ENCODE measurements at regions not wholly inside any gene's neighbourhood (a gene's known extent, or its start where the extent isn't known, plus 50 kb on each side); places are given as distances from the start of the nearest gene placed in this dataset.

- Histone ChIP-seq H3K79me1 (ENCODE audit: low read length) (peaks cover 1% of the 10 kb centered on the region), H3K18ac (ENCODE audit: low read length) (no peak overlapping the region), H3K4me1 (ENCODE audit: control insufficient read depth in 1 of 2, insufficient read depth in 2 of 2, low read length in 2 of 2) (peaks cover 3 to 10% of the 10 kb centered on the region in 2 experiments), H3K79me2 (ENCODE audit: control insufficient read depth, insufficient read depth, low read length, poor library complexity) (no peaks in the 10 kb centered on the region), H2AFZ (ENCODE audit: insufficient read depth, low read length, poor library complexity) (no peak overlapping the region), H3K36me3 (ENCODE audit: control insufficient read depth in 1 of 2, insufficient read depth in 2 of 2, low read length in 2 of 2) (no peaks in the 10 kb centered on the region), H3K23ac (ENCODE audit: low read length) (no peak overlapping the region), H2AK5ac (ENCODE audit: low read length) (no peak overlapping the region), H2BK12ac (ENCODE audit: low read length) (no peak overlapping the region), H2BK5ac (ENCODE audit: low read depth, low read length, poor library complexity) (no peak overlapping the region), H3K14ac (ENCODE audit: low read length) (no peak overlapping the region), H3K27me3 (ENCODE audit: insufficient read depth, low read length) (no peaks in the 10 kb centered on the region), H4K91ac (ENCODE audit: low read depth, low read length) (no peak overlapping the region), H3K9ac (ENCODE audit: low read length) (no peak overlapping the region), H4K8ac (ENCODE audit: low read depth, low read length) (no peak overlapping the region), H3K4me3 (ENCODE audit: low read depth, low read length) (no peak overlapping the region), H3K9me3 (ENCODE audit: insufficient read depth, low read depth, low read length) (no peaks in the 10 kb centered on the region), H2BK120ac (ENCODE audit: insufficient read depth, low read length, poor library complexity) (no peak overlapping the region), H4K12ac (ENCODE audit: low read depth, low read length) (no peak overlapping the region), H3K4me2 (ENCODE audit: low read length) (peak overlapping the region; percentile 46), H3K4ac (ENCODE audit: low read depth, low read length) (no peak overlapping the region), H3K27ac (ENCODE audit: low read depth, low read length) (peak overlapping the region; percentile 31)
- peak in 1 of 2 donors; percentile 35 for DNase-seq
- WGBS (ENCODE audit: extremely low coverage, insufficient coverage, insufficient read length), result no CpG with 5 or more reads among the region's 5 CpGs
Measured at GRCh38 chr3:73718326-73719110, 93.8 kb upstream of the PDZRN3 start.

- WGBS (ENCODE audit: extremely low coverage, insufficient coverage, insufficient read length), result no CpG with 5 or more reads among the region's 3 CpGs
- no peak overlapping the region for H3K23ac ChIP-seq (ENCODE audit: low read length)
- H3K9ac ChIP-seq (ENCODE audit: low read length), result no peak overlapping the region
- H3K14ac ChIP-seq (ENCODE audit: low read length), result no peak overlapping the region
- no peak overlapping the region for H3K4me2 ChIP-seq (ENCODE audit: low read length)
- H2AFZ ChIP-seq (ENCODE audit: insufficient read depth, low read length, poor library complexity), result no peak overlapping the region
- DNase-seq, result no peak
- no peak overlapping the region for H3K27ac ChIP-seq (ENCODE audit: low read depth, low read length)
- no peak overlapping the region for H2BK5ac ChIP-seq (ENCODE audit: low read depth, low read length, poor library complexity)
- no peak overlapping the region for H4K12ac ChIP-seq (ENCODE audit: low read depth, low read length)
- no peaks in the 10 kb centered on the region for H3K27me3 ChIP-seq (ENCODE audit: insufficient read depth, low read length)
- peaks cover 1% of the 10 kb centered on the region for H3K79me1 ChIP-seq (ENCODE audit: low read length)
- no peak overlapping the region for H4K91ac ChIP-seq (ENCODE audit: low read depth, low read length)
- no peak overlapping the region for H3K18ac ChIP-seq (ENCODE audit: low read length)
- no peak overlapping the region for H2AK5ac ChIP-seq (ENCODE audit: low read length)
- no peaks in the 10 kb centered on the region for H3K9me3 ChIP-seq (ENCODE audit: insufficient read depth, low read depth, low read length)
- peaks cover 3 to 10% of the 10 kb centered on the region in 2 experiments for H3K4me1 ChIP-seq (ENCODE audit: control insufficient read depth in 1 of 2, insufficient read depth in 2 of 2, low read length in 2 of 2)
- H3K36me3 ChIP-seq (ENCODE audit: control insufficient read depth in 1 of 2, insufficient read depth in 2 of 2, low read length in 2 of 2), result no peaks in the 10 kb centered on the region
- H2BK120ac ChIP-seq (ENCODE audit: insufficient read depth, low read length, poor library complexity), result no peak overlapping the region
- no peak overlapping the region for H2BK12ac ChIP-seq (ENCODE audit: low read length)
- H3K79me2 ChIP-seq (ENCODE audit: control insufficient read depth, insufficient read depth, low read length, poor library complexity), result no peaks in the 10 kb centered on the region
- H3K4me3 ChIP-seq (ENCODE audit: low read depth, low read length), result no peak overlapping the region
- no peak overlapping the region for H4K8ac ChIP-seq (ENCODE audit: low read depth, low read length)
- H3K4ac ChIP-seq (ENCODE audit: low read depth, low read length), result no peak overlapping the region
Measured at GRCh38 chr3:73716418-73716817, 91.7 kb upstream of the PDZRN3 start.

- WGBS (ENCODE audit: extremely low coverage, insufficient coverage, insufficient read length), result no CpG with 5 or more reads among the region's 1 CpG
- Histone ChIP-seq H2BK120ac (ENCODE audit: insufficient read depth, low read length, poor library complexity) (no peak overlapping the region), H3K4me1 (ENCODE audit: control insufficient read depth in 1 of 2, insufficient read depth in 2 of 2, low read length in 2 of 2) (peaks cover under 1 to 6% of the 10 kb centered on the region in 2 experiments), H4K12ac (ENCODE audit: low read depth, low read length) (no peak overlapping the region), H3K9ac (ENCODE audit: low read length) (no peak overlapping the region), H2AK5ac (ENCODE audit: low read length) (no peak overlapping the region), H4K91ac (ENCODE audit: low read depth, low read length) (no peak overlapping the region), H2BK5ac (ENCODE audit: low read depth, low read length, poor library complexity) (no peak overlapping the region), H3K27ac (ENCODE audit: low read depth, low read length) (no peak overlapping the region), H3K4me3 (ENCODE audit: low read depth, low read length) (no peak overlapping the region), H3K4ac (ENCODE audit: low read depth, low read length) (no peak overlapping the region), H3K36me3 (ENCODE audit: control insufficient read depth in 1 of 2, insufficient read depth in 2 of 2, low read length in 2 of 2) (no peaks in the 10 kb centered on the region), H3K79me1 (ENCODE audit: low read length) (peaks cover 2% of the 10 kb centered on the region), H3K27me3 (ENCODE audit: insufficient read depth, low read length) (no peaks in the 10 kb centered on the region), H2AFZ (ENCODE audit: insufficient read depth, low read length, poor library complexity) (no peak overlapping the region), H3K79me2 (ENCODE audit: control insufficient read depth, insufficient read depth, low read length, poor library complexity) (no peaks in the 10 kb centered on the region), H3K18ac (ENCODE audit: low read length) (no peak overlapping the region), H3K4me2 (ENCODE audit: low read length) (no peak overlapping the region), H3K9me3 (ENCODE audit: insufficient read depth, low read depth, low read length) (peaks cover 2% of the 10 kb centered on the region), H3K14ac (ENCODE audit: low read length) (no peak overlapping the region), H3K23ac (ENCODE audit: low read length) (no peak overlapping the region), H2BK12ac (ENCODE audit: low read length) (no peak overlapping the region), H4K8ac (ENCODE audit: low read depth, low read length) (no peak overlapping the region)
- no peak for DNase-seq
Measured at GRCh38 chr3:73710340-73710739, 85.6 kb upstream of the PDZRN3 start.

GRCh38 chr3:73709712-73710111 lies 85.0 kb upstream of the PDZRN3 start:
- no peak overlapping the region for H2AK5ac ChIP-seq (ENCODE audit: low read length)

More at GRCh38 chr3:73709712-73710111, 85.0 kb upstream of the PDZRN3 start:
- no peaks in the 10 kb centered on the region for H3K36me3 ChIP-seq (ENCODE audit: control insufficient read depth in 1 of 2, insufficient read depth in 2 of 2, low read length in 2 of 2)
- peaks cover 2% of the 10 kb centered on the region for H3K79me1 ChIP-seq (ENCODE audit: low read length)
- no peak overlapping the region for H2AFZ ChIP-seq (ENCODE audit: insufficient read depth, low read length, poor library complexity)
- H3K4ac ChIP-seq (ENCODE audit: low read depth, low read length), result no peak overlapping the region
- peaks cover 2 to 8% of the 10 kb centered on the region in 2 experiments for H3K4me1 ChIP-seq (ENCODE audit: control insufficient read depth in 1 of 2, insufficient read depth in 2 of 2, low read length in 2 of 2)
- no peak overlapping the region for H3K9ac ChIP-seq (ENCODE audit: low read length)
- H3K27ac ChIP-seq (ENCODE audit: low read depth, low read length), result no peak overlapping the region
- no peak overlapping the region for H3K4me3 ChIP-seq (ENCODE audit: low read depth, low read length)
- peak in 1 of 2 donors; percentile 12 for DNase-seq
- no peaks in the 10 kb centered on the region for H3K27me3 ChIP-seq (ENCODE audit: insufficient read depth, low read length)
- H3K79me2 ChIP-seq (ENCODE audit: control insufficient read depth, insufficient read depth, low read length, poor library complexity), result no peaks in the 10 kb centered on the region
- no peak overlapping the region for H4K12ac ChIP-seq (ENCODE audit: low read depth, low read length)
- H3K9me3 ChIP-seq (ENCODE audit: insufficient read depth, low read depth, low read length), result peaks cover 2% of the 10 kb centered on the region
- H4K91ac ChIP-seq (ENCODE audit: low read depth, low read length), result no peak overlapping the region
- H3K23ac ChIP-seq (ENCODE audit: low read length), result no peak overlapping the region
- WGBS (ENCODE audit: extremely low coverage, insufficient coverage, insufficient read length), result no CpG with 5 or more reads among the region's 1 CpG
- H4K8ac ChIP-seq (ENCODE audit: low read depth, low read length), result no peak overlapping the region
- no peak overlapping the region for H2BK12ac ChIP-seq (ENCODE audit: low read length)
- H2BK120ac ChIP-seq (ENCODE audit: insufficient read depth, low read length, poor library complexity), result no peak overlapping the region
- H2BK5ac ChIP-seq (ENCODE audit: low read depth, low read length, poor library complexity), result no peak overlapping the region
- H3K18ac ChIP-seq (ENCODE audit: low read length), result no peak overlapping the region
- no peak overlapping the region for H3K14ac ChIP-seq (ENCODE audit: low read length)
- no peak overlapping the region for H3K4me2 ChIP-seq (ENCODE audit: low read length)

Data from trophoblast cell (in vitro differentiated cells and primary cell).